ENCODE measurements at regions not wholly inside any gene's neighbourhood (a gene's known extent, or its start where the extent isn't known, plus 50 kb on each side); places are given as distances from the start of the nearest gene placed in this dataset.

DNA sequence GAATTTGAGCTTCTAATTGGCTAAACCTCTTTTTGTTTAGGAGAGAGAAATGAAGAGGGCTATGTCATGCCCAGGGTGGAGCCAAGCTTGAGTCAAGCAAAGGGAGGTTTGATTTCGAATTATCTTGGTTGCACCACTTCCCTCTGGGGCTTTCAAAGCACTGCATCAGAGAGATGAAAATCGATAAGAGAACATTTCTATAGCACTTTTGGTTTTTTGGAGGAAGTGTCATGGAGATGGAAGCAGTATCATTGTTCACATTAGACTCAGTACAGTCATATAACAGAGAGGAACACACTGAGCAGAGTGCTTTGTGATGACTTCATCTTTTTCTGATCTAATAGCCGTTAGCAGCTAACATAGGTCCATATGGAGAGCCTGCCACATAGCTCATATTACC is 120.3 kb upstream of the UXS1 start:
- DNase-seq (no peak), ATAC-seq (ENCODE audit: low read depth in 2 of 2) (no peak)

DNA sequence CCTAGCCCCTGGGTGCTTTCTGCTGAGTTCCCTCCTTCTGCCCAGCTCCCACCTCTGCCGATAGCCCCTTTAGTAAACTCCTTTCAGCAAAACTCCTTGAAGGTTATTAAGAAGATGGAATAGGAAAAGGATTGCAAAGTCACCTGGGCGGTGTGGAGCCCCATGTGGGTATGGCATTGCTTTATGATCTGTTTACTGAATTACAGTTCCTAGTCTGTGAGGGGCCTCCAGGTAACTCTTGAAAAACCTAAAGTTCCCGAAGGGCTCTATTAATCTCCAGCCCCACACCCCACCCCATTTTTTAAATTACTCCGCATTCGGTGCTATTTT is 116.9 kb upstream of the UXS1 start:
- H3K27me3 Mint-ChIP-seq: no peaks in the 10 kb centered on the region
- H3K4me3 Mint-ChIP-seq: no peak overlapping the region
- no peaks in the 10 kb centered on the region for H3K36me3 Mint-ChIP-seq
- ATAC-seq (ENCODE audit: low read depth in 2 of 2): no peak
- no peak overlapping the region for H3K27ac Mint-ChIP-seq
- DNase-seq: no peak
- peaks cover 0 to 7% (median 5%) of the 10 kb centered on the region in 3 donors for H3K4me1 Mint-ChIP-seq
- peaks cover 0 to 2% (median 0%) of the 10 kb centered on the region in 7 donors for H3K9me3 Mint-ChIP-seq

More for the DNA sequence above, 120.3 kb upstream of the UXS1 start:
- Mint-ChIP-seq H3K27ac (no peak overlapping the region), H3K4me3 (no peak overlapping the region), H3K4me1 (no peaks in the 10 kb centered on the region), H3K27me3 (no peaks in the 10 kb centered on the region), H3K9me3 (no peaks in the 10 kb centered on the region), H3K36me3 (no peaks in the 10 kb centered on the region)

DNA sequence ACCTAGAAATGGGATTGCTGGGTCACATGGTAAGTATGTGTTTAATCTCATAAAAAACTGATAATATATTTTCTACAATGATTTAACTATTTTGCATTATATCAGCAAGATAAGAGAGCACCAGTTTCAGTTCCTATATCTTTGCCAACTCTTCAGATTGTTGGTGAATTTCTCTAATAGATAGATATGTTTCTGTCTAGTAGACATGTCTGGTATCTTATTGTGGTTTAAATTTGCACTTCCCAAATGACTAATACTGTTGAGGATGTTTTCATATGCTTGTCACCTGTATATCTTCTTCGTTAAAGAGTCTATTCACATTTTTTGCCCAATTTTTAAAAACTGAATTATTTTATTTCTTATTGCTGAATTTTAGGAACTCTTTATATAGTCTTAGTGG is 113.8 kb upstream of the UXS1 start:
- DNase-seq (no peak), ATAC-seq (ENCODE audit: low read depth in 2 of 2) (peak; percentile 52 to 68)
- no peaks in the 10 kb centered on the region for H3K36me3 Mint-ChIP-seq
- peaks cover 0 to 2% (median 0%) of the 10 kb centered on the region in 3 donors for H3K27me3 Mint-ChIP-seq
- peaks cover 0 to 2% (median 0%) of the 10 kb centered on the region in 7 donors for H3K9me3 Mint-ChIP-seq
- peaks cover 0 to 7% (median 5%) of the 10 kb centered on the region in 3 donors for H3K4me1 Mint-ChIP-seq
- H3K27ac Mint-ChIP-seq: no peak overlapping the region
- no peak overlapping the region for H3K4me3 Mint-ChIP-seq

DNA sequence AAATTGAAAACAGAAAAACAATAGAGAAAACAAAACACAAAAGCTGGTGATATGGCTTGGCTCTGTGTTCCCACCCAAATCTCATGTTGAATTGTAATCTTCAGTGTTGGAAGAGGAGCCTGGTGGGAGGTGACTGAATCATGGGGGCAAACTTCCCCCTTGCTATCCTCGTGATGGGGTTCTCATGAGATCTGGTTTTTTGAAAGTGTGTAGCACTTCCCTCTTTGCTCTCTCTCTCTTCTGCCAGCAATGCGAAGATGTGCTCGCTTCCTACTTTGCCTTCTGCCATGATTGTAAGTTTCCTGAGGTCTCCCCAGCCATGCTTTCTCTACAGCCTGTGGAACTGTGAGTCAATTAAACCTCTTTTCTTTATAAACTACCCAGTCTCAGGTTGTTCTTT is 112.3 kb upstream of the UXS1 start:
- Mint-ChIP-seq H3K36me3 (no peaks in the 10 kb centered on the region), H3K4me3 (no peak overlapping the region), H3K4me1 (peaks cover 0 to 7% (median 5%) of the 10 kb centered on the region in 3 donors), H3K27me3 (peaks cover 0 to 6% (median 0%) of the 10 kb centered on the region in 3 donors), H3K27ac (peak overlapping the region in 1 of 6 donors; percentile 27), H3K9me3 (peaks cover 0 to 2% (median 0%) of the 10 kb centered on the region in 7 donors)
- peak; percentile 3 for DNase-seq
- peak; percentile 38 to 59 for ATAC-seq (ENCODE audit: low read depth in 2 of 2)

DNA sequence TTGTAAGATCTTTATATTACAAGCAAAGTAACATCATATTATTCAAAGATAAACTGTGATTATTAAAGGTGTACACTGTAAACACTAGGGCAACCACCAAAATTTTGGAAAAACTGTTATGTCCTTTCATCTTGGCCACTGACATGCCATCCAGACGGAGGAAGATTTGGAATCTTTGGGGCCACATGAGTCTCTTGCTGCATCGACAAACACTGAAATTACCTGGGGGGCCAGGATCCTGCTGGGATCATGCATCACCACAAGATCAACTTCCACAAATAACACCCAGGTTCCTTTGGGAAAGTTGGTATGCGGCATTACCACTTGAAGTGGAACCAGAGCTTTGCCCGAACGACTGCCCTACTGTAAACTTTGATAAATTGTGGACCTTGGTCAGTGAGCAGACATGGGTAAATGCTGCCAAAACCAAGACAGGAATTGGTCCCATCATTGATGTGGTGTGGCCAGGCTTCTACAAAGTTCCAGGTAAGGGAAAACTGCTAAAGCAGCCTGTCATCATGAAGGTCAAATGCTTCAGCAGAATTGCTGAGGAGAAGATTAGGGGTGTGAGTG is 110.6 kb upstream of the UXS1 start:
- Mint-ChIP-seq H3K4me1 (peaks cover 0 to 7% (median 5%) of the 10 kb centered on the region in 3 donors), H3K36me3 (no peaks in the 10 kb centered on the region), H3K27me3 (peaks cover 0 to 6% (median 0%) of the 10 kb centered on the region in 3 donors), H3K9me3 (peaks cover 0 to 2% (median 0%) of the 10 kb centered on the region in 7 donors), H3K27ac (peak overlapping the region in 1 of 6 donors; percentile 41), H3K4me3 (no peak overlapping the region)
- DNase-seq: no peak
- ATAC-seq (ENCODE audit: low read depth in 2 of 2): no peak

DNA sequence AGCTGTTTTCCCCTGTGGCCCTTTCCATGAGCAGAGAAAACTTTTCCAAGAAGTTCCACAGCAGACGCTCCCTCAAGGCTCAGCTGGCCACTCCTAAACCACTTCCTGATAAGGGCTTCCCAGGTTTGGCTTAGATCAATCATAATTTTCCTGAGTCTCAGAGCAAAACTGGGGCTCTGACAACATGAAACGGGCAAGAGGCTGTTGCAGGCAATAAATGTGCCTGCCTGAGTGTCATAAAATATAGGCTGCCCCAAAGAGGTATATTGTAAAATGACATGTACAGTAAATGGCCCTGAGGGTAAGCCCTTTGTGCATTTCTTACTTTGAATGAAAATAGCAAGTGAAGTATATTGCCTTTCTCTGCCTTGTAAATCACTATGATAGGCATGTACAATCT is 105.6 kb upstream of the UXS1 start:
- no peaks in the 10 kb centered on the region for H3K36me3 Mint-ChIP-seq
- H3K4me1 Mint-ChIP-seq: no peaks in the 10 kb centered on the region
- ATAC-seq (ENCODE audit: low read depth in 2 of 2) (no peak), DNase-seq (no peak)
- no peak overlapping the region for H3K27ac Mint-ChIP-seq
- no peaks in the 10 kb centered on the region for H3K9me3 Mint-ChIP-seq
- peaks cover 4 to 18% (median 6%) of the 10 kb centered on the region in 3 donors for H3K27me3 Mint-ChIP-seq
- no peak overlapping the region for H3K4me3 Mint-ChIP-seq

DNA sequence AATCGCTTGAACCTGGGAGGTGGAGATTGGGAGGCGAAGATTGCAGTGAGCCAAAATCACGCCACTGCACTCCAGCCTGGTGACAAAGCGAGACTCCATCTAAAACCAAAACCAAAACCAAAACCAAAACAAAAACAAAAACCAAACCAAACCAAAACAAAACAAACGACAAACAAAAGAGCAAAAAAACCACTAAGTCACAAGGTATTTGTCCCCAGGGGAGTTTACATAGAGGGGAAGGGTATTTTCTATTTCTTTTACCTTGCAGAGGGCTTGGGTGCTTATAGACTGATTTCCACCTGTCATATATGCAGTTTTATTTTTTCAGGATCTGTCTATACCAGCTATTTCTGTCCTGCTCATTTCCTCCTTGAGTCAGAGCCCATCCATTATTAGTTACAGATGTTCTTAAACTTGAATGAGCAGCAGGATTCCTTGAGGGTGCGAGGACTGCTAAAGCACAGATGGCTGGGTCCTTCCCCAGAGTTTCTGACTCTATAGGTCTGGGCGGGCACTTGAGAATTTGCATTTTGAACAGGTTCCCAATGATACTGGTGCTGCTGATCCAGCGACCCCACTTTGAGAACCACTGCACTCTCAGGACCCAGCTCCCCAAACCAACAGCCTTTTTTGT is 102.2 kb upstream of the UXS1 start:
- no peaks in the 10 kb centered on the region for H3K9me3 Mint-ChIP-seq
- no peak for DNase-seq
- no peak for ATAC-seq (ENCODE audit: low read depth in 2 of 2)
- no peak overlapping the region for H3K4me3 Mint-ChIP-seq
- H3K4me1 Mint-ChIP-seq: no peaks in the 10 kb centered on the region
- no peaks in the 10 kb centered on the region for H3K36me3 Mint-ChIP-seq
- peaks cover 0 to 18% (median 8%) of the 10 kb centered on the region in 3 donors for H3K27me3 Mint-ChIP-seq
- no peak overlapping the region for H3K27ac Mint-ChIP-seq

DNA sequence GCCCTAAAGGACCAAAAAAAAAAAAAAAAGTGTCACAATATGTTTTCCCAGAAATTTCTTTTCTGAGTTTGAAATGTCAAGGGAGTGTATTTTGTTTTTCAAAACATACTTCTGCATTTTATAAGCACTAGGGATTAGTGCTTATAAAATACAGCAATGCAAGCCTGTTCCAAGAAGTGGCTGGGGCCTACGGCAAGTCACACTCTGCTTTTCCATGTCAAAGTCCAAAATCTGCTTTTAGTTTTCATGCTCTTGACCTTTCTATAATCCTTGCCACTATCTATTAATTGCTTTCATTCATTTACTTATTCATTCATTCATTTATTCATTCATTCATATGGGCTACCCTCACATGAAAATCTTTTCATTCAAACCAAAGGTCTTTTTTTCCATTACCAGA is 100.1 kb upstream of the UXS1 start:
- no peak for ATAC-seq (ENCODE audit: low read depth in 2 of 2)
- DNase-seq: no peak
- H3K27ac Mint-ChIP-seq: no peak overlapping the region
- no peaks in the 10 kb centered on the region for H3K4me1 Mint-ChIP-seq
- no peaks in the 10 kb centered on the region for H3K36me3 Mint-ChIP-seq
- H3K9me3 Mint-ChIP-seq: no peaks in the 10 kb centered on the region
- peaks cover 0 to 17% (median 8%) of the 10 kb centered on the region in 3 donors for H3K27me3 Mint-ChIP-seq
- no peak overlapping the region for H3K4me3 Mint-ChIP-seq

DNA sequence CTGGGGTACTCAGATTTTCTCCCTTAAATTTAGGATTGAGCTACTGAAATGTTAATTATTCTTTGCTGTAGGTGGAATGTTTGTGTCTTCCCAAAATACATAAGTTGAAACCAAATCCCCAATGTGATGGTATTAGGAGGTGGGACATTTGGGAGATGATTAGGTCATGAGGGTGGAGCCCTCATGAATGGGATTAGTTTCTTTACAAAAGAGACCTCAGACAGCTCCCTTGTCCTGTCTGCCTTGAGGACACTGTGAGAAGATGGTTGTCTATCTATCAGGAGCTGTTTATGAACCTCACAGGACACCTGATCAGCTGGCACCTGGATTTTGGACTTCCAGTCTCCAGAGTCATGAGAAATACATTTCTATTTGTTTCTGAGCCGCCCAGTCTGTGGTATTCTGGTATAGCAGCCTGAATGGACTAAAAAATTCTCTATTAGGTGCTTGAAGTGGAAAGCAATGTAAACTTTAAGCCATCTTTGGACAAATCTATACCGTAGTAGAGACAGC is 99.2 kb upstream of the UXS1 start:
- Mint-ChIP-seq H3K36me3 (no peaks in the 10 kb centered on the region), H3K4me1 (no peaks in the 10 kb centered on the region), H3K9me3 (no peaks in the 10 kb centered on the region), H3K27me3 (peaks cover 0 to 12% (median 8%) of the 10 kb centered on the region in 3 donors), H3K27ac (no peak overlapping the region), H3K4me3 (no peak overlapping the region)
- DNase-seq: no peak
- no peak for ATAC-seq (ENCODE audit: low read depth in 2 of 2)

DNA sequence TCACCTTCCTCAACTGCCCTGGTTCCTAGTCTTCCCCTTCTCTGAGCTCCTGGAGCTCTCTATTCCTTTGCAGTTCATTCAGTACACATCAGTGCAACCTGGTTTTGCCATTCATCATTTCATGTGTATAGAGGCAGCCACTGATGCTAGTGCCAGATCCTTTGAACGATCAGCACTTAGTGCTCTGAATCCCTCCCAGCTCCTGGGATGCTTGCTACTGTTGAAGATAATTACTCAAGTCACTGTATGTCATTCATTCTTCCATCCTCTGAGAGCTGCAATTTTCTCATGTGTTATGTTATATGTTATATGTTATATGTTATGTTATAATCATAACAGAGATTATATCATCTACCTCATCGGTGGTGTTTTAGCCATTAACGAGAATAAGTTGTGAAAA is 98.5 kb upstream of the UXS1 start:
- no peaks in the 10 kb centered on the region for H3K9me3 Mint-ChIP-seq
- H3K27me3 Mint-ChIP-seq: peaks cover 0 to 5% (median 4%) of the 10 kb centered on the region in 3 donors
- DNase-seq (no peak), ATAC-seq (ENCODE audit: low read depth in 2 of 2) (no peak)
- no peak overlapping the region for H3K4me3 Mint-ChIP-seq
- no peak overlapping the region for H3K27ac Mint-ChIP-seq
- H3K4me1 Mint-ChIP-seq: no peaks in the 10 kb centered on the region
- H3K36me3 Mint-ChIP-seq: no peaks in the 10 kb centered on the region

DNA sequence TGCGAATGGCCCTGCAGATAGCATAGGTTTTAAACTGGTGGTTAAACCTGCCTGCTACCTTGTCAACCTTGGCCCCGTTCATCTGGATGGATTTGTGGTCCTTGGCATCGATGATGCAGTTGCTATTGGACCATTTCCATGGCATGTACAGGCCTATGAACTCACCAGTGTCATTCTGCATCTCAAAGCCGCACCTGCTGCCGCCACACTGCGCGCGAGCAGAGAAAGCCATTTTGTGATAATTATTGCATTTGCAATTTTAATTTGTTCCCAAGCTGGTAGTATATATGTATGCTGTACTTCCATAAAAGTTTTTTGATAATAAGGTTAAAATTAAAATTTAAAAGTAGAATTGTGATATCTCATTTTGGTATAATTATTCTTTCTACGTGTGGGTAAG is 94.8 kb upstream of the UXS1 start:
- Mint-ChIP-seq H3K27me3 (peaks cover 2 to 4% (median 3%) of the 10 kb centered on the region in 3 donors), H3K9me3 (peaks cover 0 to 4% (median 0%) of the 10 kb centered on the region in 7 donors), H3K27ac (no peak overlapping the region), H3K36me3 (no peaks in the 10 kb centered on the region), H3K4me1 (no peaks in the 10 kb centered on the region), H3K4me3 (no peak overlapping the region)
- ATAC-seq (ENCODE audit: low read depth in 2 of 2) (no peak), DNase-seq (no peak)

DNA sequence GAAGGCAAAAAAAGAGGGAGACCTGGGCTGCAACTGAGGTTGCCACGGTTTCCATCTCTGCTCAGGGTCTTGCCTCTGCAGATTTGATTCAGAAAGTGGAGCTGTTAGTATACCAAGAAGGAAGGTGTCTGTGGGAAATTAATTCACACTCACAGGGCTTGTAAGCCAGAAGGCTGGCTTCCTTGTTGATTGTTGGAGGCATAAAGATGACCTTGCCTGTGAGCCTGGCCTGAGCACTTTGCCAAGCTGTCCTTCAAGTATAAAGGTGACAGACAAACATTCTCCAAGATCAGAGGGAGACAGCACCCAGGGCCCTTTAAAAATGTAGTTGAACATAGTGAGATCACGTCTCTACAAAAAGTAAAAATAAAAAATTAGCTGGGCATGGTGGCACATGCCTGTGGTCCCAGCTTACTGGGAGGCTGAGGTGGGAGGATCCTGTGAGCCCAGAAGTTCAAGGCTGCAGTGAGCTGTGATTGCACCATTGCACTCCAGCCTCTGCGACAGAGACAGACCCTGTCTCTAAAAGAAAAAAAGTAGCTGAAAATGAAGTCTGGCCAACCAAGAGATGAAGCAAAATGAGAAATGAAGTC is 91.2 kb upstream of the UXS1 start:
- no peak for DNase-seq
- Mint-ChIP-seq H3K27me3 (peaks cover 8 to 16% (median 15%) of the 10 kb centered on the region in 3 donors), H3K4me3 (no peak overlapping the region), H3K36me3 (no peaks in the 10 kb centered on the region), H3K4me1 (peaks cover 0 to 10% (median 0%) of the 10 kb centered on the region in 3 donors), H3K27ac (no peak overlapping the region), H3K9me3 (peaks cover 0 to 4% (median 0%) of the 10 kb centered on the region in 7 donors)
- no peak for ATAC-seq (ENCODE audit: low read depth in 2 of 2)

DNA sequence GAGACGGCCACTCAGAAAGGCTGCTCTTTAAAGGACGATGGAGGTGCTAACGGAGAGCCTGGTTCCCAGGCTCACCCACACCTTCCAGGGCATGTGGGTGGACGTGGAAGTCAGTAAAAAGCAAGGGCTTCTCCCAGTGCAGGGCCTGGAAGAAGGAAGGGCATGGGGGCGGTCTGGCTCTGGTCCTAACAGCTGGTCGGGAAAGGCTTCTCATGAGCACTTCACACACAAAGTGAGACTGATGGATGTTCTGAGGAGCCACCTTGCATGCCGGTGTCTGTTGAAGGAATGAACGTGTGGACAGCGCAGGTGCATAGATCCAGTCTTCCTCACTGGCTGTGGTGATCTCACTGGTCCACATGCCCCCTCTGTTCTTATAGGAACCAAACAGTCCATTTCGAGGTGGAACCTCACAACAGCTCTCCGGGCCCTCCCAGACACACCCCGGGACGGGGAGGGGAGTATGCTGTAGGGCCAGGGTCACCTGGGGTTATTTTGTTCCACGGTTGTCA is 90.6 kb upstream of the UXS1 start:
- ATAC-seq (ENCODE audit: low read depth in 2 of 2) (no peak), DNase-seq (no peak)
- no peak overlapping the region for H3K4me3 Mint-ChIP-seq
- H3K9me3 Mint-ChIP-seq: peaks cover 0 to 4% (median 0%) of the 10 kb centered on the region in 7 donors
- no peaks in the 10 kb centered on the region for H3K36me3 Mint-ChIP-seq
- H3K27me3 Mint-ChIP-seq: peaks cover 8 to 22% (median 18%) of the 10 kb centered on the region in 3 donors
- H3K27ac Mint-ChIP-seq: no peak overlapping the region
- H3K4me1 Mint-ChIP-seq: peaks cover 0 to 10% (median 0%) of the 10 kb centered on the region in 3 donors

DNA sequence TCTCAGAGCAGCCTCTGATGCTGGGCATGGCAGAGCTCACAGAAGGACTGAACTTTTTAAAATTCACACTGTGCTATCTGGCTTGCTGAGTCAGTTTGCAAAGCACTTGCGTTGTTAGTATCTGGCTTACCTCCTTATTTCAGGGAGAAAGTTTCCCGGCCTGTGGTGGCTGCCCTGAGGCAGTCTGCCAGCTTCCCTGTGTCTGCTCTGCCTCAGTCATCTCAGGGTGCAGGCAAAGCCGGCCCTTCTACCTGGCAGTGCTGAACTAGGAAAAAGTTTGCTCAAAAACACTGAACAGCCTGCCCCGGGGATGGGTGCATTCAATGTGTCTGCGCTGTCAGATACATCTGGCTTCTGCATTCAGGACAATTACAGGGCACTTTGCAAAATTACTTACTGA is 90.2 kb upstream of the UXS1 start:
- ATAC-seq (ENCODE audit: low read depth in 2 of 2): no peak
- H3K4me1 Mint-ChIP-seq: peaks cover 0 to 10% (median 0%) of the 10 kb centered on the region in 3 donors
- no peaks in the 10 kb centered on the region for H3K36me3 Mint-ChIP-seq
- no peak for DNase-seq
- peaks cover 8 to 24% (median 22%) of the 10 kb centered on the region in 3 donors for H3K27me3 Mint-ChIP-seq
- H3K9me3 Mint-ChIP-seq: peaks cover 0 to 4% (median 0%) of the 10 kb centered on the region in 7 donors
- H3K27ac Mint-ChIP-seq: no peak overlapping the region
- H3K4me3 Mint-ChIP-seq: no peak overlapping the region
